Naive B cell (primary cell): ENCODE measurements at regions not wholly inside any gene's neighbourhood (a gene's known extent, or its start where the extent isn't known, plus 50 kb on each side); places are given as distances from the start of the nearest gene placed in this dataset.

Experiments
- ATAC-seq, 2 donors: fragments of 150-1000 bp; cut with Tn5 transposase; 2 replicates each; pipeline ENCODE4 v1.10.0; 2021; ENCODE audit warnings: low read depth in 2 of 2, mild to moderate bottlenecking in 2 of 2, moderate library complexity in 2 of 2
- DNase-seq: peaks from one replicate; pipeline ENCODE4 v3.0.0; 2022
- H3K27ac Mint-ChIP-seq, 6 donors: one replicate each; pipeline ENCODE4 v1.8.0; 2020 to 2022; ENCODE audit warnings: mild to moderate bottlenecking in 6 of 6, mixed read lengths in 6 of 6, moderate library complexity in 5 of 6, inconsistent platforms in 2 of 6
- H3K27me3 Mint-ChIP-seq, 3 donors: one replicate each; pipeline ENCODE4 v1.8.0; 2021 to 2022; ENCODE audit warnings: mixed read lengths in 3 of 3, mild to moderate bottlenecking in 1 of 3
- H3K36me3 Mint-ChIP-seq, 2 donors: one replicate each; pipeline ENCODE4 v1.8.0; 2020 to 2022; ENCODE audit warnings: mixed read lengths in 2 of 2, inconsistent platforms in 1 of 2, mild to moderate bottlenecking in 1 of 2
- H3K4me1 Mint-ChIP-seq, 3 donors: one replicate each; pipeline ENCODE4 v1.8.0; 2020 to 2022; ENCODE audit warnings: mixed read lengths in 3 of 3, inconsistent platforms in 1 of 3, mild to moderate bottlenecking in 1 of 3, moderate library complexity in 1 of 3
- H3K4me3 Mint-ChIP-seq, 8 donors: one replicate each; pipeline ENCODE4 v1.8.0; 2020 to 2022; ENCODE audit warnings: mild to moderate bottlenecking in 8 of 8, mixed read lengths in 8 of 8, moderate library complexity in 8 of 8, inconsistent platforms in 2 of 8
- H3K9me3 Mint-ChIP-seq, 7 donors: one replicate each; pipeline ENCODE4 v1.8.0; 2020 to 2022; ENCODE audit warnings: mixed read lengths in 7 of 7, mild to moderate bottlenecking in 5 of 7, inconsistent platforms in 2 of 7, moderate library complexity in 1 of 7

DNA sequence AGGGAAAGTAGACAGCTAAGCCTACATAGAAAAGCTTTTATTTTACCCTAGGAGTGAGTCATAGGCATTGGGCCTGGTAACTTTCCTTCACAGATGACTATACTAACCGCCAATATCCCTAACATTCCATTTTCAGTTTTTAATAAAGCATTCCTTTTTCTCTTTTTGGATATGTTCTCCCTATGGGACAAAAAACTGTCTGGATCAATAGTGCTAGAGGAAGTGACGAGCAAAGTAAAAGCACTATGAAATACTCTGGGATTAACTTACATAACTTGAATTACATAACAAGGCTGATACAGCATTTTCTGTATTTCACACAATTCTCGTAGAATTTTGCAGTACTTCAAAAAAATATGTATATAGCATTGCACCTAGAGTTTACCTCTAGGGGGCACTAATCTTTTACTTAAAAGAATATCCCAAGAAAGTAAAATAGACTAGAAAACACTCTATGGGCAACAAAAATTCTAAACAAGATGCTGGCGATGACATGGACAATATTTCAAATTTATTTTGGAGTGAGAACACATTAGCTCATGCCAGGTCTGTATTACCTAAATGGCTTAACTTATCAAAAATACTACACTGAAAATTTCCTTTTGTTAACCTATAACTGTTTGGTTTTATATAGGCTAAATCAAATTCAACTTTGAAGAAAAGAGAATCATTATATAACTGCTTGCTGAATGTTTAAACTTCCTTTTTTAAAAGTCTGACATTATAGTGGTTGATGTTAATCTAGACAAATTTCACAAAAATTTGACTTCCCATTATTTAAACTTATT is 66.3 kb upstream of the DST start:
- no peaks in the 10 kb centered on the region for H3K4me1 Mint-ChIP-seq
- H3K36me3 Mint-ChIP-seq = no peaks in the 10 kb centered on the region
- H3K4me3 Mint-ChIP-seq = no peak overlapping the region
- H3K27me3 Mint-ChIP-seq = peaks cover 0 to 4% (median 0%) of the 10 kb centered on the region in 3 donors
- no peak for ATAC-seq
- H3K27ac Mint-ChIP-seq = no peak overlapping the region
- no peak for DNase-seq
- no peaks in the 10 kb centered on the region for H3K9me3 Mint-ChIP-seq

DNA sequence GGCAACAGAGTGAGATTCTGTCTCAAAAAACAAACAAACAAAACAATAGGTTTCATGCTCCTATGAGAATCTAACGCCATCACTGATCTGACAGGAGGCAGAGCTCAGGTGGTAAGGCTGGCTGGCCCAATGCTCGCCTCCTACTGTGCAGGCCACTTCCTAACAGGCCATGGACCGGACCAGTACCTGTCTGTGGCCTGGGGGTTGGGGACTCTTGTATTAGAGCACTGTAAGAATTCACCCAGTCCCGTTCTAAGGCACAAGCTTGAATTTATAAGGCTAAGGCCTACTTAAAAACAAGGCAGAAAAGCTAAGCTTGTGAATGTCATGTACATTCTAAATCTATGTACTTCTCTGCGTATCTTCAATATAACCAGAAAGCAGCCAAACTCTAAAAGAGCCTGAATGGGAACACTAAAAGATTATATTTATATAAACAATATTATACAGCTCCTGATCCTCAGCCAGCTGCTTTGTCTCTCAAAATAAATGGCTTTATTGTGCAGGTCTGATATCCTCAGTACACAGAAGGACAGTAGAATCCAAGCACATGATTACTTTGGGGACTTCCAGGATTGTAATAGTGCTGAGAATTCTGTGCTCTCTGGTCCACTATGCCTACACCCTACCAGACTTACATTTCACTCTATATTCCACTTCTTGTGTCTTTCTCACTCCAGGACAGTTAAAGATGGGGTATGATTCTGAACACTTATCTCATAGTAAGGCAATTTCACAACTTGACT is 64.5 kb upstream of the DST start:
- DNase-seq = no peak
- Mint-ChIP-seq H3K4me3 (no peak overlapping the region), H3K4me1 (no peaks in the 10 kb centered on the region), H3K36me3 (no peaks in the 10 kb centered on the region), H3K27ac (no peak overlapping the region), H3K9me3 (no peaks in the 10 kb centered on the region), H3K27me3 (peaks cover 0 to 4% (median 0%) of the 10 kb centered on the region in 3 donors)
- ATAC-seq = no peak

DNA sequence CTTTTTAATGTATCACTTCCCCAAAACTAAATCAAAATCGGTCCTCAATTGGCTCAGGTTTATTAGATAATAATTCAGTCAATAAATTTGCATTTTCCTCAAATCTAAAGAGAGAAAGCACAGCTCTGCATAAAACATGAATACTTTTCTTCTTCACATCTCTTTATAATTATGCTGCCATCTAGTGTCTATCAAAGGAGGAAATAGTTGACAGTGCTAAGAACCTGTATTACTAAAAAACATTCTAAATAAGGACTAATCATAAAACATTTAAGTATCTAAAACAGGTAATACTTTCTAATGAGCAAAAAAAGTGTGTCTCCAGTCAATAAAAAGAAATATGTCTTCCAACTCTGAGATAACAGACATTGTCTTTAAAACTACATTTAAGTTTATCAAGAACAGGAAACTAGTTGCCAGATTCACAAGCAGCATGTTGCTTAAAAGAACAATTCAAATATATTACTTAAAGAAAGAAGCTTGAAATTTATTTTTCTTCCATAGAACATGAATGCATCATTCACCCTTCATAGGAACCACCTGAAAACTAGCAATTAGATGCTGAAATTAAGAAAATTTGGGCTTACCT is 56.5 kb upstream of the DST start:
- Mint-ChIP-seq H3K36me3 (no peaks in the 10 kb centered on the region), H3K9me3 (no peaks in the 10 kb centered on the region), H3K4me3 (no peak overlapping the region), H3K27me3 (no peaks in the 10 kb centered on the region), H3K27ac (no peak overlapping the region), H3K4me1 (no peaks in the 10 kb centered on the region)
- ATAC-seq = no peak
- DNase-seq = no peak

DNA sequence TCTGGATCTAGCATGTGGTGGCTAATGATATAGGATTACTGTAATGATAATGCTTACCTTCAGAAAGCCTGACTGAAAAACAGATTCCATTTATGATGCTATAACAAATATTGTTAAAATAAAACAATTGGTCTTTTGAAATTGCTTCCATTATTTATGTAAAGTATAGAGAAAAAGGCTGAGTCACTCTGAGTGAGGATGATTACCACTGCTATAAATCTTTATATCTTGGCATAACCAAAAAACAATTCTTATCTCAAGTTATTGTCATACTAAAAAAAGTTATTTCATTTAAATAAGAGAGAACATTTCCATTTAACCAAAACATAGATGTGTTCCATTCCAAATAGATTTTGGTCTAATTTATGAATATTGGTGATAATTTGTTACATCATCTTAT is 53.0 kb upstream of the DST start:
- Mint-ChIP-seq H3K4me1 (no peaks in the 10 kb centered on the region), H3K36me3 (no peaks in the 10 kb centered on the region), H3K27me3 (no peaks in the 10 kb centered on the region), H3K4me3 (no peak overlapping the region), H3K27ac (no peak overlapping the region), H3K9me3 (no peaks in the 10 kb centered on the region)
- DNase-seq (no peak), ATAC-seq (no peak)

DNA sequence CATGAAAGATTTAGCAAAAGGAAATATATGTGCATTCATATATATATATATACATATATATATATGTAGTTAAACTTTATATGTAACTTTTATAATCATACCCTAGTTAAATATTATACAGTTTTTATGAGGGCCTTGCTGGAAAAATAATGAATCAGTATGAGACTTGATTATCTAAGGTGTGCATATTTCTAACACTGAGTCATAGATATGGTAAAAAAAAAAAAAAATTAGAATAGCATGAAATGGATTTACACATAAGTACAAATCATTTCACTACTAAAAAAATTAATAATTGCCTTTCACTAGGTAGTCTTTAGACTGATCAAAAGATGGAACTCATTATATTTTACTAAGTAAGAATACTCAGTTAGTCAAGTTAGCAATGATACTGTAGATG is 51.3 kb upstream of the DST start:
- H3K27me3 Mint-ChIP-seq = no peaks in the 10 kb centered on the region
- no peaks in the 10 kb centered on the region for H3K36me3 Mint-ChIP-seq
- no peaks in the 10 kb centered on the region for H3K4me1 Mint-ChIP-seq
- no peak for DNase-seq
- ATAC-seq = no peak
- H3K27ac Mint-ChIP-seq = no peak overlapping the region
- H3K9me3 Mint-ChIP-seq = no peaks in the 10 kb centered on the region
- H3K4me3 Mint-ChIP-seq = no peak overlapping the region

DNA sequence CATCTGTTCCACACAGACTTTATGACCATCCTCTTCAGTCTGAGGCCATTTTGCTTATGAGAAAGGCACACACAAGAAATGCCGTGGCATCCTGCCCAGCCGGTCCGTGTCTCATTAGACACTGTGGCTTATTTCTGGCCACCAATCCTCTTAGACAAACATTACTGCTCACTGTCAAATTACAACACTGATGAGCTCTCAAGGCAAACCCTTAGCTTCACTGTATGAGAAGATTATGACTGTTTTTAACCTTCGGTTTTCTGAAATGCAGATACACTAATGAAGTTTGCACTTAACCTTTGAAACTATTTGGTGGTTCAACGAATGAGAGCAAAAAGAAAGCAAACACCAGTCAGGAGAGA is 50.5 kb upstream of the DST start:
- Mint-ChIP-seq H3K27me3 (no peaks in the 10 kb centered on the region), H3K4me1 (no peaks in the 10 kb centered on the region), H3K27ac (no peak overlapping the region), H3K4me3 (no peak overlapping the region), H3K36me3 (no peaks in the 10 kb centered on the region), H3K9me3 (no peaks in the 10 kb centered on the region)
- DNase-seq (no peak), ATAC-seq (no peak)

DNA sequence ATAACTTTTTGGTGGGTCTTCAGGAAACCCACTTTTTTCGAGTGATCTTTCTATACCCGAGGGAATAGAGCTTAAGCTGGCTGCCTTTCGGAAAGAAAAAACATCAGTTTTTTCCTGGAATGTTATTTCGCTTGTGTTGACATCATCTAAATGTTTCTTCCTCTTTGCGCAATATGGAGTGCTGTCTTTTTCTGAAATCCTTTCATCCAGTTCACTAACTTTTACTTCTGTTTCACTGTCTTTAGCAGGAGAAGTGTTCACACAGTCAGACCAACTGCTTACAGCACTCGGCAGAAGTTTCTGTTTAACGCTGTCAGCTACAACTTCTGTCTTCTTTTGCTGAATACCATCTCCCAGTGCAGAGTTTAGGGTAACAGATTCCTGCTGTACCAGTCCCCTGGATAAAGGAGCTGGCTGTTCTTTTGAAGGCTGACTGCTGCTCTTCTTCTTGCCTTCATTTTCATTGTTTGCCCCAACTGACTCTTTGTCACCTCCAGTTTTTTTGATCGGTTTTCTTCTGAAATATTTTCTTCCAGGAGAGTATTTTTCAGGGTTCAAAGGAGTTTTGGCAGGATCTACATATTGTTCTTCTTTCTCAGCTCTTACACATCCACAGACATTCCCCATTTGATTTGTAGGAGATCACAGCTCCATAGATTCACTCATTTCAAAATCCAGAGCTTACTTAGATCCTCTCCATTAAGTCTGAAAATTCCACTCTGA is 50.0 kb upstream of the DST start:
- Mint-ChIP-seq H3K27me3 (no peaks in the 10 kb centered on the region), H3K36me3 (no peaks in the 10 kb centered on the region), H3K4me1 (no peaks in the 10 kb centered on the region), H3K9me3 (no peaks in the 10 kb centered on the region), H3K27ac (no peak overlapping the region), H3K4me3 (no peak overlapping the region)
- ATAC-seq = no peak
- DNase-seq = no peak
